Endothelial cell of umbilical vein (primary cell): ENCODE measurements at regions not wholly inside any gene's neighbourhood (a gene's known extent, or its start where the extent isn't known, plus 50 kb on each side); places are given as distances from the start of the nearest gene placed in this dataset.

ENCODE experiments used
- BruUV-seq: library from RNA; stranded (reverse); fragments of 400-500 nt; replicated peaks from 2 replicates; lab custom pipeline; 2021; lab: Mats Ljungman, UMichigan
- CTCF ChIA-PET: fragments of 300-600, 350-600 bp; sonication (Branson Sonifier 250); formaldehyde crosslinking; loops from one replicate; lab custom pipeline; 2021; ENCODE audit warnings: antibody characterized with exemption, inconsistent platforms; lab: Charles Lee
- POLR2A ChIA-PET: fragments of 300-600, 350-600 bp; sonication (Branson Sonifier 250); formaldehyde crosslinking; loops from one replicate; lab custom pipeline; 2021; ENCODE audit warnings: antibody characterized with exemption, inconsistent platforms; lab: Charles Lee
- DNase-seq: peaks from one replicate; pipeline ENCODE4 v3.0.0-alpha.2; 2011; ENCODE audit warnings: low read depth, low spot score
- FAIRE-seq: peaks from 2 replicates; lab custom pipeline; 2011; peaks lifted over from hg19 to GRCh38; lab: Jason Lieb, UNC
- H2AFZ ChIP-seq: 2 replicates; pipeline ENCODE4 v1.6.0; 2012; ENCODE audit warnings: low read depth, low read length, control low read depth, inconsistent platforms
- H3K27ac ChIP-seq: 2 replicates; pipeline ENCODE4 v1.5.1; 2011; ENCODE audit warnings: low read depth, mild to moderate bottlenecking, control low read depth, low read length, moderate library complexity; ENCODE audit not compliant: insufficient read depth
- H3K27me3 ChIP-seq, 2 experiments: 2 replicates each; pipeline versions ENCODE4 v1.6.0 to v1.6.1; 2011; ENCODE audit warnings: low read length in 2 of 2, mixed read lengths in 1 of 2; ENCODE audit not compliant: control insufficient read depth in 2 of 2, insufficient read depth in 2 of 2
- H3K36me3 ChIP-seq, 2 experiments: 2 replicates in 1 of 2; 3 replicates in 1 of 2; pipeline ENCODE4 v1.5.1; 2011; ENCODE audit warnings: low read length in 2 of 2, mild to moderate bottlenecking in 1 of 2, moderate library complexity in 1 of 2; ENCODE audit not compliant: control insufficient read depth in 2 of 2, insufficient read depth in 2 of 2; ENCODE audit errors: extremely low read depth in 1 of 2
- H3K4me1 ChIP-seq: 3 replicates; pipeline ENCODE4 v1.5.1; 2011; ENCODE audit warnings: mild to moderate bottlenecking, low read length; ENCODE audit not compliant: control insufficient read depth, insufficient read depth; ENCODE audit errors: extremely low read depth
- H3K4me2 ChIP-seq: 2 replicates; pipeline ENCODE4 v1.6.1; 2011; ENCODE audit warnings: low read length, control low read depth, mixed read lengths; ENCODE audit not compliant: insufficient read depth
- H3K4me3 ChIP-seq, 3 experiments: fragments of 200-600 bp in 1 of 3; sonication (generic), shearing (Covaris generic) in 1 of 3; replicated peaks in 1 of 3; 2 replicates each; pipeline ENCODE4 v1.5.1; 2011 to 2016; ENCODE audit warnings: control low read depth in 3 of 3, low read length in 3 of 3, mild to moderate bottlenecking in 2 of 3, inconsistent platforms in 1 of 3, low read depth in 1 of 3, moderate library complexity in 1 of 3; ENCODE audit not compliant: insufficient read depth in 1 of 3
- H3K79me2 ChIP-seq: 2 replicates; pipeline ENCODE4 v1.6.0; 2012; ENCODE audit warnings: low read length, inconsistent platforms; ENCODE audit not compliant: control insufficient read depth, insufficient read depth
- H3K9ac ChIP-seq: replicated peaks from 2 replicates; pipeline ENCODE3; 2011; ENCODE audit warnings: low read length, control low read depth; ENCODE audit not compliant: insufficient read depth; ENCODE audit errors: extremely low read depth
- H3K9me1 ChIP-seq: replicated peaks from 3 replicates; pipeline ENCODE4 v1.6.0; 2011; ENCODE audit warnings: mild to moderate bottlenecking, low read length; ENCODE audit not compliant: control insufficient read depth, insufficient read depth; ENCODE audit errors: extremely low read depth
- H3K9me3 ChIP-seq: replicated peaks from 2 replicates; pipeline ENCODE4 v1.5.1; 2012; ENCODE audit warnings: low read length, inconsistent platforms; ENCODE audit not compliant: control insufficient read depth, insufficient read depth
- H4K20me1 ChIP-seq: replicated peaks from 2 replicates; pipeline ENCODE3; 2011; ENCODE audit warnings: mild to moderate bottlenecking, low read length; ENCODE audit not compliant: control insufficient read depth, insufficient read depth; ENCODE audit errors: extremely low read depth
- CTCF ChIP-seq, 2 donors: IDR thresholded peaks; 1 replicate in 1 of 2; 2 replicates in 1 of 2; pipeline ENCODE4 v1.5.1; 2011; ENCODE audit warnings: low read length in 2 of 2, mild to moderate bottlenecking in 2 of 2, moderate library complexity in 2 of 2, control low read depth in 1 of 2, inconsistent platforms in 1 of 2, low read depth in 1 of 2; ENCODE audit not compliant: insufficient read depth in 1 of 2; ENCODE audit errors: extremely low read depth in 1 of 2
- EZH2 ChIP-seq: IDR thresholded peaks from 2 replicates; pipeline ENCODE4 v1.6.1; 2012; ENCODE audit warnings: borderline replicate concordance, low read depth, mild to moderate bottlenecking, moderate library complexity, low read length, inconsistent platforms; ENCODE audit not compliant: severe bottlenecking
- FOS ChIP-seq: IDR thresholded peaks from 2 replicates; pipeline ENCODE4 v1.6.1; 2011; ENCODE audit warnings: mild to moderate bottlenecking, low read length, moderate library complexity, borderline replicate concordance; ENCODE audit not compliant: insufficient read depth
- GATA2 ChIP-seq: IDR thresholded peaks from 2 replicates; pipeline ENCODE4 v1.7.0; 2011; ENCODE audit warnings: low read depth, mild to moderate bottlenecking, moderate library complexity, mixed read lengths, low read length; ENCODE audit not compliant: insufficient read length, insufficient read depth
- JUN ChIP-seq: IDR thresholded peaks from 2 replicates; pipeline ENCODE4 v1.6.1; 2011; ENCODE audit warnings: borderline replicate concordance, low read depth; ENCODE audit not compliant: insufficient read length, insufficient read depth
- MAX ChIP-seq: IDR thresholded peaks from 2 replicates; pipeline ENCODE4 v1.6.1; 2011; ENCODE audit not compliant: insufficient read depth, insufficient read length
- MYC ChIP-seq: IDR thresholded peaks from one replicate; pipeline ENCODE4 v1.6.1; 2011; ENCODE audit warnings: mild to moderate bottlenecking, low read depth, low read length
- POLR2A ChIP-seq: IDR thresholded peaks from 2 replicates; pipeline ENCODE4 v1.6.1; 2012; ENCODE audit warnings: low read depth, mild to moderate bottlenecking, control low read depth, low read length
- POLR2AphosphoS5 ChIP-seq: IDR thresholded peaks from 2 replicates; pipeline ENCODE4 v1.6.1; 2012; ENCODE audit warnings: low read depth, mild to moderate bottlenecking, control low read depth, low read length, moderate library complexity; ENCODE audit not compliant: insufficient read depth
- dilution Hi-C: fragments of 300-500 bp; cut with MboI; formaldehyde crosslinking; loops from one replicate; pipeline ENCODE4 v1.15.0; 2019; ENCODE audit warnings: low sequenced_read_pairs; ENCODE audit not compliant: extremely low pct_ligation_motif_present
- intact Hi-C: fragments of 100-400 bp; cut with micrococcal nuclease; formaldehyde crosslinking; loops from one replicate; pipeline ENCODE4 v1.10.0; 2022

GRCh38 chrX:125172531-125172930 is 147.1 kb upstream of the TEX13C start:
- TF ChIP-seq MYC (no peak), FOS (no peak), CTCF (IDR thresholded peaks at IDR 0.05; ENCODE audit: extremely low read depth in 1 of 2, insufficient read depth in 1 of 2, low read depth in 1 of 2, low read length in 2 of 2) (no peak), JUN (no peak), POLR2AphosphoS5 (no peak), EZH2 (no peak), POLR2A (no peak), MAX (no peak), GATA2 (no peak)
- intact Hi-C loops (no loop called here), dilution Hi-C loops (no loop called here)
- Histone ChIP-seq H3K9me3 (no peaks in the 10 kb centered on the region), H3K4me1 (no peaks in the 10 kb centered on the region), H3K9ac (no peak overlapping the region), H3K79me2 (no peaks in the 10 kb centered on the region), H3K27ac (no peak overlapping the region), H3K9me1 (no peaks in the 10 kb centered on the region), H3K4me3 (no peak overlapping the region), H2AFZ (no peak overlapping the region), H3K4me2 (no peak overlapping the region), H3K27me3 (no peaks in the 10 kb centered on the region), H4K20me1 (no peaks in the 10 kb centered on the region), H3K36me3 (no peaks in the 10 kb centered on the region)
- FAIRE-seq: no peak
- no peak for DNase-seq
- BruUV-seq: no TSS peak
- POLR2A ChIA-PET: no interaction called here
- CTCF ChIA-PET: no interaction called here
